Type B pancreatic cell (in vitro differentiated cells): ENCODE measurements at regions not wholly inside any gene's neighbourhood (a gene's known extent, or its start where the extent isn't known, plus 50 kb on each side); places are given as distances from the start of the nearest gene placed in this dataset.

Experiments
- DNase-seq: peaks from one replicate; pipeline ENCODE4 v3.0.0; 2021; ENCODE audit warnings: mixed read lengths; ENCODE audit not compliant: unreplicated experiment; ENCODE audit errors: extremely low spot score
- H3K27ac Mint-ChIP-seq: 2 replicates; pipeline ENCODE4 v1.8.0; 2021; ENCODE audit warnings: mild to moderate bottlenecking, mixed read lengths
- H3K27me3 Mint-ChIP-seq: 2 replicates; pipeline ENCODE4 v1.8.0; 2021; ENCODE audit warnings: mixed read lengths
- H3K36me3 Mint-ChIP-seq: 2 replicates; pipeline ENCODE4 v1.8.0; 2021; ENCODE audit warnings: mixed read lengths
- H3K4me1 Mint-ChIP-seq: one replicate; pipeline ENCODE4 v1.8.0; 2021; ENCODE audit warnings: mixed read lengths; ENCODE audit not compliant: unreplicated experiment
- H3K4me3 Mint-ChIP-seq: 2 replicates; pipeline ENCODE4 v1.8.0; 2021; ENCODE audit warnings: mild to moderate bottlenecking, mixed read lengths
- H3K9me3 Mint-ChIP-seq: 2 replicates; pipeline ENCODE4 v1.8.0; 2021; ENCODE audit warnings: mixed read lengths
- CTCF ChIP-seq: fragments of 200-600 bp; sonication (generic); conservative IDR thresholded peaks from 2 replicates; pipeline ENCODE4 v1.5.0; 2021; ENCODE audit warnings: antibody characterized with exemption, mild to moderate bottlenecking

DNA sequence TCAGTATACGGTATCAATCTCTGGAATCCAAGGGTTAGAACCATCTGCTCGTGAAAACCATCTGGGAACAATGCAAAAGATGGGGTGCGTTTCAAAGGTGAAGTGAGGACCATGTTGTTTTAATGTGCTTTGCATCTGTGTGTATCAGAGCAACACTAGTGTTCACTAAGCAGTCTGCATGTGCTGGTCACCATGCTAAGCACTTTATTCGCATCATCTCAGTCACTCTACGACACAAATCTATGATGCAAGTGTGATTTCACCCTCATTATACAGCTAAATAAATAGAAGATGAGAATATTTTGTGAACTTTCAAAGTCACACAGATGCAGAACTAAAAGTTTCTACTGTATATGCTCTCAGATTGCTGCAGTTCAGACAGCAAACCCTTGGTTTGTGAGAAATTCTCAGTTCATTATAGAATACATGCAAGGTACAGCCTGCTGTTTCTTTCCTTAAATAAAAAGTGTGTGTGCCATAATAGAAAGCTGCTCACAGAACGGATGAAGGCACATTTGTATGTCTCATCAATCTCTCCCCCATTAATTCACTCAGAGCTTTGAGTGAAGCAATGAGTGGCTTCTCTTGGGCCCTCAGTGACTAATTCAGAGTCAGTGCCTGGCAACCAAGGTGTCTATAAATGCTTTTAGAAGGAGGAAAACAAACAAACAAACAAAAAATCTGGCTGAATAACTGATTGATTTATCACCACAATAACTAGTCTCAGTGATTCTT lies 652.8 kb upstream of the SOX11 start:
- Mint-ChIP-seq H3K4me1 (peaks cover 5% of the 10 kb centered on the region), H3K9me3 (no peaks in the 10 kb centered on the region), H3K4me3 (no peak overlapping the region), H3K36me3 (no peaks in the 10 kb centered on the region), H3K27ac (no peak overlapping the region), H3K27me3 (no peaks in the 10 kb centered on the region)
- TF ChIP-seq CTCF: no peak
- DNase-seq: no peak

DNA sequence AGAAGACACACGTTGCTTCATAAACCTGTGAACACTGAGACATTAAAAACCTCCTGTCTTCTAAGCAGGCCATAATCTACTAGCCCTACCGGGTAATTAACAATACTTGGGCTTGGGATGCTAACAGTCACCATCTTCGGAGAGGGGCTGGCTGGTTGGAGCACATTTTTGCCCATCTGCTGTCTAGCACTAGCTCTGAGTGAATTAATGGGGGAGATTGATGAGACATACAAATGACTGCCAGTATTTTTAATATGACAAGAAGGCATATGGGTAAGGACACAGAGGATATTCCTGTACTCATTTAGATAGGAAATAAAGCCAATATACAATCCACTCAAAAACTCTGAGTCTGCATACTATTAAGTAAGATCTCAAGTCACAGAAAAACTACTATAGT lies 651.6 kb upstream of the SOX11 start:
- Mint-ChIP-seq H3K4me1 (no peaks in the 10 kb centered on the region), H3K27me3 (no peaks in the 10 kb centered on the region), H3K27ac (no peak overlapping the region), H3K9me3 (no peaks in the 10 kb centered on the region), H3K36me3 (no peaks in the 10 kb centered on the region), H3K4me3 (no peak overlapping the region)
- TF ChIP-seq CTCF: no peak
- DNase-seq: no peak

- no peak for DNase-seq
- Mint-ChIP-seq H3K9me3 (no peaks in the 10 kb centered on the region), H3K4me3 (no peak overlapping the region), H3K27ac (no peak overlapping the region), H3K27me3 (no peaks in the 10 kb centered on the region), H3K36me3 (no peaks in the 10 kb centered on the region), H3K4me1 (no peaks in the 10 kb centered on the region)
- TF ChIP-seq CTCF: no peak
Observed at GRCh38 chr2:5041501-5041900, 650.7 kb upstream of the SOX11 start.

DNA sequence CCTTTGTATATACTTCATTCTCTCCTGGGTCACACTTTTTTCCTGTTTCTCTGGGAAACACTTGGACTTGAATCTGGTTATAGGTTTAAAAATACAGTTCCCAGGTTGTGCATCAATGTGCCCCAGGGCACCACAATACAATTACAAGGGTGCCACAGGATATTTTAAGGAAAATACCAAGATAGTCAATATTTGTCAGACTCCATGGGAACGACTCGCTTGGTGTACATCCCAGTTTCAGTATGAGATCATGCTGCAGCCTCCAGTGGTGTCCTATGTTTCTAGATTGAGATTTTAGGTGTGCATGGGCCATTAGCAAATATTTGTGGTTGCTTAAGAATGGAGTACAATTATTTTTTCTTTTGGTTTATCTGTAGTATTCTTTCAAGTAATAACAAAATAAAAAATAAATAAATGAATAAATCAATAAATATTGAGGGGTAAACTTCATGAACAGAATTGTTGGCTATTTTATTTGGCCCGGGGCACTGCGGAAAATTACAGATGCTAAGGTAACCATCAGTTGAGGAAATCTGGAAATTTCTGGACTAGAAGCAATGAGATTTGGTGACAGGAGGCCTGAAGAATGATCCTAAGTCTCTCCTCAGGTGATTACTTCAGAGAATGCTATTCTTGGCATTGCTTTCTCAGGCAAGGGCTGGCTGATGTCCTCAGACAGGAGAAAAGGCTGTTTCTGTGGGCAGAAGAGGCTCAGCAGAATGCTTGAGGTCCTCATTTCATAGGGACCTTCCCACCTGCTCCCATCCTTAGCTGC lies 649.3 kb upstream of the SOX11 start:
- H3K4me3 Mint-ChIP-seq: no peak overlapping the region
- H3K36me3 Mint-ChIP-seq: no peaks in the 10 kb centered on the region
- H3K4me1 Mint-ChIP-seq: no peaks in the 10 kb centered on the region
- no peak for DNase-seq
- no peaks in the 10 kb centered on the region for H3K27me3 Mint-ChIP-seq
- H3K9me3 Mint-ChIP-seq: no peaks in the 10 kb centered on the region
- H3K27ac Mint-ChIP-seq: no peak overlapping the region
- no peak for TF ChIP-seq CTCF

- H3K4me1 Mint-ChIP-seq: no peaks in the 10 kb centered on the region
- H3K9me3 Mint-ChIP-seq: no peaks in the 10 kb centered on the region
- DNase-seq: no peak
- no peaks in the 10 kb centered on the region for H3K36me3 Mint-ChIP-seq
- TF ChIP-seq CTCF: no peak
- no peak overlapping the region for H3K27ac Mint-ChIP-seq
- H3K27me3 Mint-ChIP-seq: peaks cover 3% of the 10 kb centered on the region
- H3K4me3 Mint-ChIP-seq: no peak overlapping the region
Observed at GRCh38 chr2:5051300-5051699, 640.9 kb upstream of the SOX11 start.
